HAP-1 (cell line): ENCODE measurements at regions not wholly inside any gene's neighbourhood (a gene's known extent, or its start where the extent isn't known, plus 50 kb on each side); places are given as distances from the start of the nearest gene placed in this dataset.
"Not testable (repeated sequence)": the region's sequence is repeated elsewhere in the genome, so short reads cannot be mapped to it uniquely, and the experiment has no call there.

Experiments
- DNase-seq, 2 experiments: peaks; one replicate each; pipeline ENCODE4 v3.0.0-alpha.2; 2016 to 2020; ENCODE audit warnings: low spot score in 2 of 2
- H3K27me3 ChIP-seq: fragments of 250-450 bp; sonication (Bioruptor Pico); 2 replicates; pipeline ENCODE4 v1.5.1; 2020; ENCODE audit warnings: low read depth, mild to moderate bottlenecking, moderate library complexity
- H3K36me3 ChIP-seq: fragments of 250-450 bp; sonication (Bioruptor Pico); replicated peaks from 2 replicates; pipeline ENCODE4 v1.5.1; 2020; ENCODE audit warnings: mild to moderate bottlenecking
- H3K4me1 ChIP-seq: fragments of 250-450 bp; sonication (Bioruptor Pico); 2 replicates; pipeline ENCODE4 v1.5.1; 2020; ENCODE audit warnings: mild to moderate bottlenecking
- H3K4me3 ChIP-seq: fragments of 250-450 bp; sonication (Bioruptor Pico); 2 replicates; pipeline ENCODE4 v1.5.1; 2020; ENCODE audit warnings: mild to moderate bottlenecking, moderate library complexity
- H3K9me3 ChIP-seq: fragments of 250-450 bp; sonication (Bioruptor Pico); 2 replicates; pipeline ENCODE4 v1.5.1; 2020; ENCODE audit warnings: mild to moderate bottlenecking, moderate library complexity
- in situ Hi-C: fragments of 300-500 bp; cut with MboI; formaldehyde crosslinking; loops from 3 replicates; pipeline ENCODE4 v1.14.3; 2020; ENCODE audit warnings: low sequenced_read_pairs, inconsistent platforms, mixed read lengths

GRCh38 chr20:48493331-48493730, 334.5 kb downstream of the PREX1 start:
- DNase-seq, H3K36me3 ChIP-seq, H3K4me1 ChIP-seq, H3K4me3 ChIP-seq, H3K27me3 ChIP-seq, in situ Hi-C loops, H3K9me3 ChIP-seq: not testable (repeated sequence)

GRCh38 chr20:48492715-48493070, 335.1 kb downstream of the PREX1 start:
- no peak for DNase-seq
- Histone ChIP-seq H3K36me3 (no peaks in the 10 kb centered on the region), H3K9me3 (no peaks in the 10 kb centered on the region), H3K4me3 (no peak overlapping the region), H3K27me3 (no peaks in the 10 kb centered on the region), H3K4me1 (no peaks in the 10 kb centered on the region)
- in situ Hi-C loops = no loop called here

GRCh38 chr20:48492015-48492714, 335.6 kb downstream of the PREX1 start:
- no peaks in the 10 kb centered on the region for H3K36me3 ChIP-seq
- no peaks in the 10 kb centered on the region for H3K9me3 ChIP-seq
- no peak for DNase-seq
- in situ Hi-C loops = no loop called here
- no peaks in the 10 kb centered on the region for H3K4me1 ChIP-seq
- H3K4me3 ChIP-seq = no peak overlapping the region
- H3K27me3 ChIP-seq = no peaks in the 10 kb centered on the region

GRCh38 chr20:48490961-48491831, 336.6 kb downstream of the PREX1 start:
- H3K4me1 ChIP-seq = no peaks in the 10 kb centered on the region
- H3K4me3 ChIP-seq = no peak overlapping the region
- no peaks in the 10 kb centered on the region for H3K9me3 ChIP-seq
- in situ Hi-C loops = no loop called here
- DNase-seq = no peak
- H3K27me3 ChIP-seq = no peaks in the 10 kb centered on the region
- H3K36me3 ChIP-seq = no peaks in the 10 kb centered on the region

GRCh38 chr20:48490341-48490740, 337.5 kb downstream of the PREX1 start:
- H3K27me3 ChIP-seq, in situ Hi-C loops, H3K9me3 ChIP-seq, H3K4me3 ChIP-seq, DNase-seq, H3K36me3 ChIP-seq, H3K4me1 ChIP-seq: not testable (repeated sequence)

GRCh38 chr20:48489656-48490055, 338.1 kb downstream of the PREX1 start:
- no peak for DNase-seq
- Histone ChIP-seq H3K27me3 (no peaks in the 10 kb centered on the region), H3K4me1 (no peaks in the 10 kb centered on the region), H3K4me3 (no peak overlapping the region), H3K36me3 (no peaks in the 10 kb centered on the region), H3K9me3 (no peaks in the 10 kb centered on the region)
- in situ Hi-C loops = no loop called here

GRCh38 chr20:48489046-48489463, 338.7 kb downstream of the PREX1 start:
- DNase-seq = no peak
- Histone ChIP-seq H3K4me1 (no peaks in the 10 kb centered on the region), H3K36me3 (no peaks in the 10 kb centered on the region), H3K9me3 (no peaks in the 10 kb centered on the region), H3K4me3 (no peak overlapping the region), H3K27me3 (no peaks in the 10 kb centered on the region)
- in situ Hi-C loops = no loop called here

GRCh38 chr20:48488334-48489034, 339.3 kb downstream of the PREX1 start:
- H3K9me3 ChIP-seq, H3K4me1 ChIP-seq, H3K36me3 ChIP-seq, in situ Hi-C loops, H3K27me3 ChIP-seq, DNase-seq, H3K4me3 ChIP-seq: not testable (repeated sequence)

GRCh38 chr20:48486065-48486464, 341.7 kb downstream of the PREX1 start:
- Histone ChIP-seq H3K4me1 (no peaks in the 10 kb centered on the region), H3K9me3 (no peaks in the 10 kb centered on the region), H3K4me3 (no peak overlapping the region), H3K27me3 (no peaks in the 10 kb centered on the region), H3K36me3 (no peaks in the 10 kb centered on the region)
- in situ Hi-C loops = no loop called here
- DNase-seq = no peak

GRCh38 chr20:48485153-48485552, 342.6 kb downstream of the PREX1 start:
- H3K36me3 ChIP-seq, H3K9me3 ChIP-seq, DNase-seq, H3K4me3 ChIP-seq, H3K27me3 ChIP-seq, H3K4me1 ChIP-seq, in situ Hi-C loops: not testable (repeated sequence)

GRCh38 chr20:48483334-48484066, 344.3 kb downstream of the PREX1 start:
- no peaks in the 10 kb centered on the region for H3K9me3 ChIP-seq
- no peak for DNase-seq
- H3K27me3 ChIP-seq = peaks cover 7% of the 10 kb centered on the region
- H3K4me3 ChIP-seq = no peak overlapping the region
- H3K4me1 ChIP-seq = peaks cover 4% of the 10 kb centered on the region; the same call in 1 of the 2 replicates
- in situ Hi-C loops = no loop called here
- H3K36me3 ChIP-seq = no peaks in the 10 kb centered on the region

GRCh38 chr20:48482790-48483189, 345.0 kb downstream of the PREX1 start:
- peaks cover 7% of the 10 kb centered on the region for H3K27me3 ChIP-seq
- H3K36me3 ChIP-seq = no peaks in the 10 kb centered on the region
- peaks cover 4% of the 10 kb centered on the region; the same call in 1 of the 2 replicates for H3K4me1 ChIP-seq
- no peaks in the 10 kb centered on the region for H3K9me3 ChIP-seq
- H3K4me3 ChIP-seq = no peak overlapping the region
- in situ Hi-C loops = no loop called here
- DNase-seq = no peak

GRCh38 chr20:48480216-48480772, 347.5 kb downstream of the PREX1 start:
- peaks cover 4% of the 10 kb centered on the region; the same call in 1 of the 2 replicates for H3K4me1 ChIP-seq

More at GRCh38 chr20:48480216-48480772, 347.5 kb downstream of the PREX1 start:
- no peaks in the 10 kb centered on the region for H3K9me3 ChIP-seq
- in situ Hi-C loops = no loop called here
- DNase-seq = peak; percentile 4 to 13
- H3K27me3 ChIP-seq = peaks cover 7% of the 10 kb centered on the region
- H3K36me3 ChIP-seq = no peaks in the 10 kb centered on the region
- no peak overlapping the region for H3K4me3 ChIP-seq
